HCT116 (cell line): ENCODE measurements at regions not wholly inside any gene's neighbourhood (a gene's known extent, or its start where the extent isn't known, plus 50 kb on each side); places are given as distances from the start of the nearest gene placed in this dataset.

Experiments
- ATAC-seq: fragments of 200-7000 bp; cut with Tn5 transposase; 2 replicates; pipeline ENCODE4 v1.9.1; 2020; ENCODE audit warnings: mild to moderate bottlenecking, moderate library complexity
- BruUV-seq: library from RNA; stranded (reverse); fragments of 400-500 nt; replicated peaks from 2 replicates; lab custom pipeline; 2021; lab: Mats Ljungman, UMichigan
- CTCF ChIA-PET: fragments of 300-600 bp; sonication (Branson Sonifier 250); formaldehyde crosslinking; loops from one replicate; lab custom pipeline; 2021; ENCODE audit warnings: antibody characterized with exemption; lab: Charles Lee
- POLR2A ChIA-PET: fragments of 300-600, 350-600 bp; sonication (Branson Sonifier 250); formaldehyde crosslinking; loops from one replicate; lab custom pipeline; 2021; ENCODE audit warnings: antibody characterized with exemption; lab: Charles Lee
- RAD21 ChIA-PET, 2 experiments: fragments of 300-600 bp; sonication (Branson Sonifier 250); formaldehyde crosslinking; loops; one replicate each; lab custom pipeline; 2023; ENCODE audit warnings: low total read pairs in 2 of 2; ENCODE audit not compliant: uncharacterized antibody in 2 of 2, unreplicated experiment in 2 of 2, low non-redundant PET in 1 of 2; lab: Charles Lee
- DNase-seq: peaks from one replicate; pipeline ENCODE4 v3.0.0-alpha.2; 2010; ENCODE audit warnings: low read depth, low spot score
- H2AFZ ChIP-seq: fragments of 200-600 bp; shearing (Covaris generic), sonication (generic); 2 replicates; pipeline ENCODE4 v1.6.1; 2017; ENCODE audit warnings: low read depth, mixed run types, mixed read lengths, antibody characterized with exemption, low read length; ENCODE audit not compliant: poor library complexity, severe bottlenecking
- H3K27ac ChIP-seq: 2 replicates; pipeline ENCODE4 v1.5.1; 2012; ENCODE audit warnings: low read depth, low read length
- H3K27me3 ChIP-seq: fragments of 200-600 bp; sonication (generic); 2 replicates; pipeline ENCODE4 v1.6.1; 2016; ENCODE audit warnings: mixed run types, low read length, mixed read lengths; ENCODE audit not compliant: insufficient read depth
- H3K36me3 ChIP-seq, 2 experiments: fragments of 200-500 bp in 1 of 2; fragments of 200-600 bp in 1 of 2; sonication (Bioruptor generic) in 1 of 2; sonication (generic) in 1 of 2; 2 replicates each; pipeline versions ENCODE4 v1.5.1 to v1.6.1; 2014 to 2016; ENCODE audit warnings: low read length in 2 of 2, inconsistent platforms in 1 of 2, mixed read lengths in 1 of 2, mixed run types in 1 of 2; ENCODE audit not compliant: insufficient read depth in 2 of 2, control insufficient read depth in 1 of 2
- H3K4me1 ChIP-seq, 2 experiments: fragments of 200-600 bp in 1 of 2; sonication (generic) in 1 of 2; 2 replicates each; pipeline versions ENCODE4 v1.5.1 to v1.6.1; 2012 to 2017; ENCODE audit warnings: low read length in 2 of 2, inconsistent platforms in 1 of 2, mild to moderate bottlenecking in 1 of 2, mixed read lengths in 1 of 2, mixed run types in 1 of 2, moderate library complexity in 1 of 2; ENCODE audit not compliant: insufficient read depth in 2 of 2, control insufficient read depth in 1 of 2
- H3K4me2 ChIP-seq: fragments of 200-600 bp; sonication (generic); 2 replicates; pipeline ENCODE4 v1.6.1; 2017; ENCODE audit warnings: mixed run types, low read length, mixed read lengths
- H3K4me3 ChIP-seq, 2 experiments: fragments of 200-600 bp in 1 of 2; sonication (generic) in 1 of 2; replicated peaks in 1 of 2; 2 replicates each; pipeline ENCODE4 v1.5.1; 2011 to 2016; ENCODE audit warnings: low read length in 2 of 2, control low read depth in 1 of 2, low read depth in 1 of 2, mild to moderate bottlenecking in 1 of 2, mixed read lengths in 1 of 2, mixed run types in 1 of 2
- H3K79me2 ChIP-seq: fragments of 200-600 bp; sonication (generic); 2 replicates; pipeline ENCODE4 v1.6.1; 2017; ENCODE audit warnings: mild to moderate bottlenecking, mixed run types, low read length, moderate library complexity, mixed read lengths; ENCODE audit not compliant: insufficient read depth
- H3K9ac ChIP-seq: fragments of 200-600 bp; sonication (generic); 2 replicates; pipeline ENCODE4 v1.6.1; 2016; ENCODE audit warnings: low read length, mixed read lengths
- H3K9me2 ChIP-seq: fragments of 200-600 bp; sonication (generic), shearing (Covaris generic); 2 replicates; pipeline ENCODE4 v1.6.1; 2017; ENCODE audit warnings: mixed run types, mild to moderate bottlenecking, moderate library complexity; ENCODE audit not compliant: insufficient read depth
- H3K9me3 ChIP-seq, 2 experiments: fragments of 200-500 bp in 1 of 2; fragments of 200-600 bp in 1 of 2; sonication (Bioruptor generic) in 1 of 2; sonication (generic) in 1 of 2; 2 replicates each; pipeline ENCODE4 v1.6.1; 2014 to 2017; ENCODE audit warnings: low read length in 2 of 2, mixed read lengths in 2 of 2, inconsistent platforms in 1 of 2, low read depth in 1 of 2, mild to moderate bottlenecking in 1 of 2, mixed run types in 1 of 2, moderate library complexity in 1 of 2; ENCODE audit not compliant: control insufficient read depth in 1 of 2, insufficient read depth in 1 of 2
- H4K20me1 ChIP-seq: fragments of 200-600 bp; sonication (generic), shearing (Covaris generic); 2 replicates; pipeline ENCODE4 v1.6.1; 2017; ENCODE audit warnings: mixed run types, mild to moderate bottlenecking, moderate library complexity; ENCODE audit not compliant: insufficient read depth
- ATF3 ChIP-seq: IDR thresholded peaks from 2 replicates; pipeline ENCODE4 v1.6.1; 2012
- CBX3 ChIP-seq: IDR thresholded peaks from 2 replicates; pipeline ENCODE4 v1.6.1; 2012; ENCODE audit warnings: low read depth
- EGR1 ChIP-seq: IDR thresholded peaks from 2 replicates; pipeline ENCODE4 v1.6.1; 2012; ENCODE audit warnings: low read depth
- ELF1 ChIP-seq: IDR thresholded peaks from 2 replicates; pipeline ENCODE4 v1.6.1; 2012; ENCODE audit warnings: low read depth, borderline replicate concordance
- EZH2 ChIP-seq: fragments of 200-600 bp; sonication (generic); IDR thresholded peaks from 2 replicates; pipeline ENCODE4 v1.6.1; 2017; ENCODE audit warnings: antibody characterized with exemption, mixed run types
- EZH2phosphoT487 ChIP-seq: fragments of 200-600 bp; IDR thresholded peaks from 2 replicates; pipeline ENCODE4 v1.6.1; 2018; ENCODE audit warnings: antibody characterized with exemption, borderline replicate concordance
- FOSL1 ChIP-seq: IDR thresholded peaks from 2 replicates; pipeline ENCODE4 v1.6.1; 2012; ENCODE audit warnings: low read depth
- JUND ChIP-seq: IDR thresholded peaks from 2 replicates; pipeline ENCODE4 v1.6.1; 2012
- POLR2A ChIP-seq: IDR thresholded peaks from 2 replicates; pipeline ENCODE4 v1.7.0; 2011; ENCODE audit warnings: borderline replicate concordance; ENCODE audit not compliant: insufficient read depth, insufficient read length; ENCODE audit errors: extremely low read depth
- REST ChIP-seq: IDR thresholded peaks from 2 replicates; pipeline ENCODE4 v1.6.1; 2012; ENCODE audit warnings: low read depth
- SIN3A ChIP-seq: IDR thresholded peaks from 2 replicates; pipeline ENCODE4 v1.6.1; 2012; ENCODE audit warnings: low read depth
- SP1 ChIP-seq: IDR thresholded peaks from 2 replicates; pipeline ENCODE4 v1.6.1; 2012; ENCODE audit warnings: low read depth
- TCF7L2 ChIP-seq: IDR thresholded peaks from 2 replicates; pipeline ENCODE4 v1.7.0; 2011; ENCODE audit warnings: borderline replicate concordance, inconsistent platforms; ENCODE audit not compliant: insufficient read depth, insufficient read length; ENCODE audit errors: extremely low read depth
- YY1 ChIP-seq: IDR thresholded peaks from 2 replicates; pipeline ENCODE4 v1.6.1; 2011; ENCODE audit warnings: low read length, low read depth, moderate library complexity, mild to moderate bottlenecking; ENCODE audit not compliant: insufficient replicate concordance; ENCODE audit errors: extremely low read depth
- ZFX ChIP-seq: fragments of 450-650 bp; IDR thresholded peaks from 2 replicates; pipeline ENCODE4 v1.6.1; 2017
- ZNF274 ChIP-seq: fragments of 200-500 bp; sonication (Bioruptor generic); IDR thresholded peaks from 2 replicates; pipeline ENCODE4 v1.6.1; 2014; ENCODE audit warnings: mild to moderate bottlenecking, low read depth, low read length, inconsistent platforms
- intact Hi-C: fragments of 100-400 bp; cut with micrococcal nuclease; formaldehyde crosslinking; loops from 2 replicates; pipeline ENCODE4 v1.10.0; 2022
- TF ChIP-seq, protein P1 (sequence below), 3 experiments: fragments of 200-600 bp in 1 of 3; sonication (generic) in 1 of 3; IDR thresholded peaks in 2 of 3; conservative IDR thresholded peaks in 1 of 3; 2 replicates each; pipeline ENCODE4 v1.5.1; 2012 to 2017; ENCODE audit warnings: low read depth in 2 of 3, low read length in 2 of 3, antibody characterized with exemption in 1 of 3, borderline replicate concordance in 1 of 3, control low read depth in 1 of 3, mild to moderate bottlenecking in 1 of 3, mixed read lengths in 1 of 3, mixed run types in 1 of 3, moderate library complexity in 1 of 3; ENCODE audit not compliant: insufficient read depth in 1 of 3
- TF ChIP-seq, protein P2 (sequence below): IDR thresholded peaks from 2 replicates; pipeline ENCODE4 v1.6.1; 2012

- Histone ChIP-seq H3K9me2 (no peaks in the 10 kb centered on the region), H2AFZ (no peak overlapping the region), H3K4me1 (no peaks in the 10 kb centered on the region), H3K9ac (no peak overlapping the region), H3K27ac (no peak overlapping the region), H3K27me3 (no peaks in the 10 kb centered on the region), H3K9me3 (no peaks in the 10 kb centered on the region), H3K4me2 (no peak overlapping the region), H3K4me3 (no peak overlapping the region), H3K36me3 (no peaks in the 10 kb centered on the region)
- DNase-seq (no peak), ATAC-seq (no peak)
- RAD21 ChIA-PET: no interaction called here
- intact Hi-C loops: no loop called here
- no TSS peak for BruUV-seq
- POLR2A ChIA-PET: no interaction called here
- CTCF ChIA-PET: no interaction called here
- no peak for TF ChIP-seq YY1
- no peak for TF ChIP-seq ZNF274
- no peak for TF ChIP-seq JUND
- no peak for TF ChIP-seq ATF3
- no peak for TF ChIP-seq SP1
- TF ChIP-seq ZFX: no peak
- no peak for TF ChIP-seq SIN3A
- TF ChIP-seq TCF7L2: no peak
- TF ChIP-seq, protein P1, sequence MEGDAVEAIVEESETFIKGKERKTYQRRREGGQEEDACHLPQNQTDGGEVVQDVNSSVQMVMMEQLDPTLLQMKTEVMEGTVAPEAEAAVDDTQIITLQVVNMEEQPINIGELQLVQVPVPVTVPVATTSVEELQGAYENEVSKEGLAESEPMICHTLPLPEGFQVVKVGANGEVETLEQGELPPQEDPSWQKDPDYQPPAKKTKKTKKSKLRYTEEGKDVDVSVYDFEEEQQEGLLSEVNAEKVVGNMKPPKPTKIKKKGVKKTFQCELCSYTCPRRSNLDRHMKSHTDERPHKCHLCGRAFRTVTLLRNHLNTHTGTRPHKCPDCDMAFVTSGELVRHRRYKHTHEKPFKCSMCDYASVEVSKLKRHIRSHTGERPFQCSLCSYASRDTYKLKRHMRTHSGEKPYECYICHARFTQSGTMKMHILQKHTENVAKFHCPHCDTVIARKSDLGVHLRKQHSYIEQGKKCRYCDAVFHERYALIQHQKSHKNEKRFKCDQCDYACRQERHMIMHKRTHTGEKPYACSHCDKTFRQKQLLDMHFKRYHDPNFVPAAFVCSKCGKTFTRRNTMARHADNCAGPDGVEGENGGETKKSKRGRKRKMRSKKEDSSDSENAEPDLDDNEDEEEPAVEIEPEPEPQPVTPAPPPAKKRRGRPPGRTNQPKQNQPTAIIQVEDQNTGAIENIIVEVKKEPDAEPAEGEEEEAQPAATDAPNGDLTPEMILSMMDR (IDR thresholded peaks at IDR 0.05 in 2 of 3, conservative IDR thresholded peaks at IDR 0.05 in 1 of 3; ENCODE audit: borderline replicate concordance in 1 of 3, insufficient read depth in 1 of 3, low read depth in 2 of 3, low read length in 2 of 3): no peak
- no peak for TF ChIP-seq FOSL1
- no peak for TF ChIP-seq EGR1
- TF ChIP-seq, protein P2, sequence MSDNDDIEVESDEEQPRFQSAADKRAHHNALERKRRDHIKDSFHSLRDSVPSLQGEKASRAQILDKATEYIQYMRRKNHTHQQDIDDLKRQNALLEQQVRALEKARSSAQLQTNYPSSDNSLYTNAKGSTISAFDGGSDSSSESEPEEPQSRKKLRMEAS: no peak
- no peak for TF ChIP-seq EZH2
- no peak for TF ChIP-seq CBX3
- no peak for TF ChIP-seq EZH2phosphoT487
- no peak for TF ChIP-seq ELF1
- TF ChIP-seq REST: no peak
- TF ChIP-seq POLR2A: no peak
- TF ChIP-seq, all 23 proteins: peak for 0
- Histone ChIP-seq H4K20me1 (no peaks in the 10 kb centered on the region), H3K79me2 (no peaks in the 10 kb centered on the region)
These were observed 96.6 kb downstream of the PXDC1 start for GRCh38 chr6:3654898-3655297.
